Peyer's patch (tissue), 4 donors: ENCODE measurements at regions not wholly inside any gene's neighbourhood (a gene's known extent, or its start where the extent isn't known, plus 50 kb on each side); places are given as distances from the start of the nearest gene placed in this dataset.

Experiments
- CTCF ChIP-seq, 6 experiments: fragments of 450-650 bp in 4 of 6; fragments of 200-600 bp in 2 of 6; sonication (generic) in 1 of 6; IDR thresholded peaks; one replicate each; pipeline ENCODE4 v1.5.1; 2017 to 2019; ENCODE audit warnings: antibody characterized with exemption in 6 of 6, mild to moderate bottlenecking in 3 of 6, moderate library complexity in 1 of 6
- POLR2A ChIP-seq, 2 donors: fragments of 450-650 bp; IDR thresholded peaks; one replicate each; pipeline ENCODE4 v1.5.1; 2017; ENCODE audit warnings: antibody characterized with exemption in 2 of 2, mild to moderate bottlenecking in 2 of 2, moderate library complexity in 2 of 2

GRCh38 chr2:7900593-7900992 is 781.3 kb upstream of the ID2 start:
- TF ChIP-seq CTCF (IDR thresholded peaks at IDR 0.05): no peak
- TF ChIP-seq POLR2A (IDR thresholded peaks at IDR 0.05): no peak
